Stimulated activated CD4-positive, alpha-beta T cell treated with anti-CD3 and anti-CD28 coated beads, Interleukin-12 subunit alpha, Interleukin-12 subunit beta, amount 100 ng/mL, for 24 hours (primary cell): ENCODE measurements at regions not wholly inside any gene's neighbourhood (a gene's known extent, or its start where the extent isn't known, plus 50 kb on each side); places are given as distances from the start of the nearest gene placed in this dataset.
"Not testable (repeated sequence)": the region's sequence is repeated elsewhere in the genome, so short reads cannot be mapped to it uniquely, and the experiment has no call there.

Source experiments
- DNase-seq, 2 experiments: peaks; one replicate each; pipeline ENCODE4 v3.0.0-alpha.2; 2020; ENCODE audit warnings: low read depth in 2 of 2

GRCh38 chr10:100661520-100661919, 83.9 kb upstream of the PAX2 start:
- no peak for DNase-seq

GRCh38 chr10:100662067-100662466, 83.3 kb upstream of the PAX2 start:
- DNase-seq, result no peak

GRCh38 chr10:100664316-100665149, 80.8 kb upstream of the PAX2 start:
- DNase-seq, result no peak

- not testable (repeated sequence) for DNase-seq
These were observed 78.7 kb upstream of the PAX2 start for GRCh38 chr10:100666634-100667033.

- no peak for DNase-seq
These were observed 75.8 kb upstream of the PAX2 start for GRCh38 chr10:100669616-100670015.

- DNase-seq, result no peak
These were observed 75.0 kb upstream of the PAX2 start for GRCh38 chr10:100670368-100670767.

- peak; percentile 23 to 65 for DNase-seq
These were observed 74.4 kb upstream of the PAX2 start for GRCh38 chr10:100670828-100671479.

GRCh38 chr10:100672199-100672598, 73.2 kb upstream of the PAX2 start:
- DNase-seq, result no peak

GRCh38 chr10:100677290-100677945, 68.0 kb upstream of the PAX2 start:
- no peak for DNase-seq

GRCh38 chr10:100679327-100679726, 66.1 kb upstream of the PAX2 start:
- no peak for DNase-seq

GRCh38 chr10:100683004-100683403, 62.4 kb upstream of the PAX2 start:
- DNase-seq, result no peak

GRCh38 chr10:100683545-100684300, 61.7 kb upstream of the PAX2 start:
- no peak for DNase-seq

GRCh38 chr10:100684688-100685235, 60.6 kb upstream of the PAX2 start:
- DNase-seq, result no peak

GRCh38 chr10:100685331-100685730, 60.1 kb upstream of the PAX2 start:
- DNase-seq, result no peak

GRCh38 chr10:100687143-100688003, 58.0 kb upstream of the PAX2 start:
- no peak for DNase-seq

GRCh38 chr10:100688201-100688600, 57.2 kb upstream of the PAX2 start:
- DNase-seq, result no peak

GRCh38 chr10:100693821-100694220, 51.6 kb upstream of the PAX2 start:
- DNase-seq, result no peak
